Fibroblast of the conjunctiva (primary cell): ENCODE measurements at regions not wholly inside any gene's neighbourhood (a gene's known extent, or its start where the extent isn't known, plus 50 kb on each side); places are given as distances from the start of the nearest gene placed in this dataset.
A peak's percentile ranks its signal among the peaks of the same experiment; 100 is the strongest.

Experiments used
- DNase-seq: peaks from one replicate; pipeline ENCODE4 v3.0.0-alpha.2; 2010; ENCODE audit warnings: low read depth

GRCh38 chr5:96033116-96033515, 71.5 kb upstream of the ELL2 start:
- no peak for DNase-seq

- DNase-seq, result no peak
These were observed 70.2 kb upstream of the ELL2 start for GRCh38 chr5:96031811-96032261.

- DNase-seq, result no peak
These were observed 69.5 kb upstream of the ELL2 start for GRCh38 chr5:96031180-96031579.

DNA sequence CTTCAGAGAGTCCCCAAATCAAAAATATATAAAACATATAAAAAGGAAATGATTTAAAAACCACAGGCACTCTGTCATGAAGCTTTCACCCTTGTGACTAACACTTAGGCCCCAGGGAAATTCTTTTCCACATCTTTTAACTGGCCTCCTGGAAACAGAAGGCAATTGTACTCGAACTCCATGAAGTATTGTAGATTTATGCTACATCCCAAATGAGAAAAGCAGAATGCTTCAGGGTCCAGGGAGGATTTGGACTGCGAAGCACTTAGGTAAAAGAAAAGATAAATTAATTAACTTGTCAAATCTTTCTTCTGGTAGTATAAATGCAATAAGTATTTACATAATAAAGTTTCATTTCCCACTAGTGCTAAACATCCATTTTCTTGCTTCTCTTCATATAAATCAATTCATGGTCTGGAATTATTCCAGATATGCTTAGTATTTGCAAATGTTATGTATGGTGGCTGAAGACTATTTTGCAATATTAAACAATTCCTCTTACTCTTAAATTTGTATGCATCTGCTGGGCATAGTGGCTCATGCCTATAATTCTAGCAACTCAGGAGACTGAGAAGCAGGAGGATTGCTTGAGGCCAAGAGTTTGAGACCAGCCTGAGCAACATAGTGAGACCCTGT, 64.9 kb upstream of the ELL2 start:
- DNase-seq, result no peak

DNA sequence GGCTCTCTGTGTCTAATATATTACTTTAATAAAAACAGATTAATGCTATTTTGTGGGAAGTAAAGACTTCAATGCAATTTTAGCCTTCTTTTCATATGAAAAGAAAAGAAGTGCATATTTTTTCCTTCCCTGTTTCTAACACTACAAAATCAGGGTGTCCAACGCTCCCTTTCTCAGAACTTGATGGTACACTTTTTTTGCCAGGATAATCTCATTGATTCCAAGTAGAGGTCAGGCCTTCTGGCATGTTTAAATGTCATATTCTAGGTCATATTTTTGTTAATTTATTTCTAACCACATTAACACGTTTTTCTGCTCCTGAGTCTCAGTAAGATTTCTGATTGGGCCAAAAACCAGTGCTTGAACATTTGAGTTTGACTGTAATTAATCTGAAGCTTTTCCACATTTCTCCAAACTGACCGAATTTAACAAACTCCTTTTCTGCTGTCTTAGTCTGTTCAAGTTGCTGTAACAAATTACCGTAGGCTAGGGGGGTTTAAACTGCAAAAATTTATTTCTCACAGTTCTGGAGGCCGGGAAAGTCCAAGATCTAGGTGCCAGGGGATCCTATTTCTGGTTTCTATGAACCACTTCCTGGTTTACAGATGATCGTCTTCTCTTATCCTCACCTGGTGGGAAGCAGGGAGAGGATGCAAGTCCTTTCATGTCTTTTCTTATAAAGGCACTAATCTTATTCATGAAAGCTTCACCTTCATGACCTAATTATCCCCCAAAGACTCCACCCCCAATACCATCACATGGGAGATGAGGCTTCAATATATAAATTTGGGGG, 63.2 kb upstream of the ELL2 start:
- no peak for DNase-seq

- DNase-seq, result peak; percentile 51
These were observed 61.9 kb upstream of the ELL2 start for GRCh38 chr5:96023518-96023917.

DNA sequence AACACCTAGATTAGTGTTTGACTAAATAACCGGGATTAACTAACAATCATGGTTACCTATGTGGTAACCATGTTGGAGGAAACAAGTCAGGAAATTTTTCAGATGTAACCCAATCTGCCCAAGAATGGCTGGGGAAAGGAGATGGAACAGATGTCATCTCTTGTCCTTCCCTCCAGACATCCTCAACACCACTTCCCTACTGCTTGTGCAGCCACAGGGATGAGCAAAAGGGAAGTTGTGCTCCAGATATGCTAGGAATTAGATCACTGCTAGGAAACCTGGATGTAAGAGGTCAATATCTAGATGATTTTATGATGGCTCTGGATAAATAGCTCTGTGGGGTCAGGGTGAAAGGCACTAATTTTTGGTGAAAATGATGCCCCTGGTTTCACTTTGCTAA, 61.3 kb upstream of the ELL2 start:
- no peak for DNase-seq

- peak; percentile 79 for DNase-seq
These were observed 56.3 kb upstream of the ELL2 start for GRCh38 chr5:96017951-96018350.

DNA sequence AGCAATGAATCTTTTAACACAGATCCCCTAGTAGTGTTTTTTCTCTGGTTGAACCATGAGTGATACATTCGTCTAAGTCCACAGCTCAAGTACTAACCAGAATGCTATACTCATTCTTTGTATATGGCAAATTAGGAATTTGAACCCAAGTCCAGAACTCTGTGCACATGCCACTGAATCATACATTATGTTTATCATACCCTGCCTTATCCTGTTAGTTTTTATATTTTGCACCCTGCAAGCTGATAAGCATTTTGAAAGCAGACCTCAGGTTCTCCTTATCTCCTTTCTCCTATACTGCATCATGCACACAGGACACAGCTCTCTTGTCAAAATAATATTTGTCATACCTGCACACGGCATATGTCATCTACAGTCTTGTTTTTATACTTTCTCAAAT, 54.6 kb upstream of the ELL2 start:
- no peak for DNase-seq

- no peak for DNase-seq
These were observed 54.1 kb upstream of the ELL2 start for GRCh38 chr5:96015709-96016108.

DNA sequence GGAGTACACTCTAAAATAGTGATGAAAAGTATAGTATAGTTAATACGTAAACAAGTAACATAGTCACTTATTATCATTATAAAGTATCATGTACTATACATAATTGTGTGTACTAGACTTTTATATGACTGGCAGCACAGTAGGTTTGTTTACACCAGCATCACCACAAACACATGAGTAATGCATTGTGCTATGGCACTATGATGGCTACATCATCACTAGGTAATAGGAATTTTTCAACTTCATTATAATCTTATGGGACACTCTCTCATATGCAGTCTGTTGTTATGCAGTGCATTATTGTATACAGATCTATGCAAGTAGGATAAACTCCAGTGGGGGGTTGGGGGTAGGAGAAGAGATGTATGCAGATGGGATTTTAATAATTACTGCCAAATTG, 52.7 kb upstream of the ELL2 start:
- no peak for DNase-seq

DNA sequence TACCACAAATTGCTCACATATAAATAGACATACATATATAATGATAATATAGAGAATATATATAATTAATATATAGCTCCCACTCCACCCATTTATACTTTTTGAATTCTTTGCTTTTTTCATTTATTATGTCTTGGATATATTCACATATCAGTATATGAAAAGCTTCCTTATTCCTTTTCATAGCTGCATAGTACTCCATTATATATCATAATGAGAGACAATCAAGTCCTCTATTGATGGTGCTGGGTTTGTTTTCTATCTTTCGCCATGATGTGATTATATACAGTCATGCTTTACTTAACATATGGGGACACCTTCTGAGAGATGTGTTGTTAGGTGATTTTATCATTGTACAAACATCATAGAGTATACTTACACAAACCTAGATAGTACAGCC, 51.6 kb upstream of the ELL2 start:
- DNase-seq, result no peak

GRCh38 chr5:96012399-96012798, 50.7 kb upstream of the ELL2 start:
- DNase-seq, result no peak
